B cell (primary cell): ENCODE measurements at regions not wholly inside any gene's neighbourhood (a gene's known extent, or its start where the extent isn't known, plus 50 kb on each side); places are given as distances from the start of the nearest gene placed in this dataset.

ENCODE experiments used
- ATAC-seq: fragments of 200-7000 bp; cut with Tn5 transposase; one replicate; pipeline ENCODE4 v1.10.0; 2021; ENCODE audit warnings: low read depth, mild to moderate bottlenecking, moderate number of reproducible peaks, moderate library complexity
- CTCF ChIA-PET: fragments of 350-600 bp; sonication (Branson Sonifier 250); formaldehyde crosslinking; loops from one replicate; lab custom pipeline; 2021; ENCODE audit warnings: antibody characterized with exemption, inconsistent platforms; lab: Charles Lee
- POLR2A ChIA-PET: fragments of 350-600 bp; sonication (Branson Sonifier 250); formaldehyde crosslinking; loops from one replicate; lab custom pipeline; 2021; ENCODE audit warnings: antibody characterized with exemption; lab: Charles Lee
- DNase-seq: peaks from one replicate; pipeline ENCODE4 v3.0.0; 2013
- H2AFZ ChIP-seq: 2 replicates; pipeline ENCODE4 v1.6.1; 2012; ENCODE audit warnings: mild to moderate bottlenecking, low read depth, low read length; ENCODE audit not compliant: insufficient read depth, poor library complexity, severe bottlenecking
- H3K27ac ChIP-seq, 2 donors: 1 replicate in 1 of 2; 2 replicates in 1 of 2; pipeline ENCODE4 v1.5.1; 2012 to 2013; ENCODE audit warnings: low read length in 2 of 2, mild to moderate bottlenecking in 2 of 2, moderate library complexity in 1 of 2
- H3K27me3 ChIP-seq, 4 experiments: fragments of 200-600 bp in 1 of 4; sonication (generic) in 1 of 4; replicated peaks in 1 of 4; 1 replicate in 2 of 4; 2 replicates in 2 of 4; pipeline versions ENCODE4 v1.6.1 to v1.7.0; 2013 to 2016; ENCODE audit warnings: low read length in 3 of 4, mild to moderate bottlenecking in 2 of 4, mixed read lengths in 1 of 4, moderate library complexity in 1 of 4; ENCODE audit not compliant: insufficient read depth in 4 of 4, control insufficient read depth in 3 of 4; ENCODE audit errors: control extremely low read depth in 1 of 4
- H3K36me3 ChIP-seq, 2 experiments: replicated peaks in 1 of 2; 1 replicate in 1 of 2; 2 replicates in 1 of 2; pipeline versions ENCODE4 v1.6.1 to v1.7.1; 2013; ENCODE audit warnings: low read length in 1 of 2; ENCODE audit not compliant: insufficient read depth in 2 of 2, control insufficient read depth in 1 of 2; ENCODE audit errors: control extremely low read depth in 1 of 2, extremely low read depth in 1 of 2
- H3K4me1 ChIP-seq, 2 donors: fragments of 200-600 bp in 1 of 2; sonication (generic) in 1 of 2; 1 replicate in 1 of 2; 2 replicates in 1 of 2; pipeline versions ENCODE4 v1.5.1 to v1.6.1; 2013 to 2017; ENCODE audit warnings: low read length in 2 of 2; ENCODE audit not compliant: control insufficient read depth in 2 of 2, insufficient read depth in 2 of 2
- H3K4me2 ChIP-seq: replicated peaks from 2 replicates; pipeline ENCODE3; 2012; ENCODE audit warnings: mild to moderate bottlenecking, low read depth, low read length; ENCODE audit not compliant: poor library complexity, severe bottlenecking
- H3K4me3 ChIP-seq, 5 experiments: fragments of 200-600 bp in 1 of 5; sonication (generic) in 1 of 5; 1 replicate in 3 of 5; 2 replicates in 2 of 5; pipeline versions ENCODE4 v1.5.1 to v1.7.0; 2011 to 2016; ENCODE audit warnings: low read length in 4 of 5, mild to moderate bottlenecking in 4 of 5, low read depth in 2 of 5, control low read depth in 1 of 5, moderate library complexity in 1 of 5; ENCODE audit not compliant: insufficient read depth in 1 of 5; ENCODE audit errors: control extremely low read depth in 1 of 5, extremely low read depth in 1 of 5
- H3K79me2 ChIP-seq: fragments of 200-600 bp; sonication (generic); one replicate; pipeline ENCODE4 v1.6.0; 2016; ENCODE audit warnings: low read length; ENCODE audit not compliant: control insufficient read depth, insufficient read depth
- H3K9ac ChIP-seq: fragments of 200-600 bp; sonication (generic); 2 replicates; pipeline ENCODE4 v1.6.1; 2017; ENCODE audit warnings: mild to moderate bottlenecking, low read length, moderate library complexity
- H3K9me3 ChIP-seq, 3 donors: one replicate each; pipeline versions ENCODE4 v1.6.1 to v1.7.1; 2013; ENCODE audit warnings: low read length in 2 of 3; ENCODE audit not compliant: control insufficient read depth in 2 of 3, insufficient read depth in 1 of 3; ENCODE audit errors: control extremely low read depth in 1 of 3
- H4K20me1 ChIP-seq: 2 replicates; pipeline ENCODE4 v1.6.0; 2012; ENCODE audit warnings: mild to moderate bottlenecking, low read length; ENCODE audit not compliant: insufficient read depth, control insufficient read depth, poor library complexity, severe bottlenecking
- H3K27ac Mint-ChIP-seq: one replicate; pipeline ENCODE4 v1.8.0; 2021; ENCODE audit warnings: mixed read lengths
- H3K27me3 Mint-ChIP-seq: one replicate; pipeline ENCODE4 v1.8.0; 2021; ENCODE audit warnings: mixed read lengths
- H3K4me1 Mint-ChIP-seq: one replicate; pipeline ENCODE4 v1.8.0; 2021; ENCODE audit warnings: mixed read lengths
- H3K4me3 Mint-ChIP-seq: one replicate; pipeline ENCODE4 v1.8.0; 2021; ENCODE audit warnings: mixed read lengths
- H3K9me3 Mint-ChIP-seq: one replicate; pipeline ENCODE4 v1.8.0; 2022; ENCODE audit warnings: mixed read lengths; ENCODE audit not compliant: insufficient read depth
- EZH2 ChIP-seq: IDR thresholded peaks from 2 replicates; pipeline ENCODE4 v1.6.1; 2012; ENCODE audit warnings: borderline replicate concordance, low read depth, mild to moderate bottlenecking, moderate library complexity, low read length; ENCODE audit not compliant: insufficient read depth, poor library complexity, severe bottlenecking
- WGBS: methylation state at CpG from one replicate; pipeline ENCODE4 v1.1.5; 2013; ENCODE audit warnings: missing lambda C conversion rate; ENCODE audit not compliant: insufficient coverage; 5-methylcytosine and 5-hydroxymethylcytosine counted together
- intact Hi-C: fragments of 100-400 bp; cut with micrococcal nuclease; formaldehyde crosslinking; loops from one replicate; pipeline ENCODE4 v1.10.0; 2022
- TF ChIP-seq, protein P1 (sequence below): fragments of 200-600 bp; IDR thresholded peaks from one replicate; pipeline ENCODE4 v1.8.0; 2022; ENCODE audit warnings: antibody characterized with exemption, mild to moderate bottlenecking

DNA sequence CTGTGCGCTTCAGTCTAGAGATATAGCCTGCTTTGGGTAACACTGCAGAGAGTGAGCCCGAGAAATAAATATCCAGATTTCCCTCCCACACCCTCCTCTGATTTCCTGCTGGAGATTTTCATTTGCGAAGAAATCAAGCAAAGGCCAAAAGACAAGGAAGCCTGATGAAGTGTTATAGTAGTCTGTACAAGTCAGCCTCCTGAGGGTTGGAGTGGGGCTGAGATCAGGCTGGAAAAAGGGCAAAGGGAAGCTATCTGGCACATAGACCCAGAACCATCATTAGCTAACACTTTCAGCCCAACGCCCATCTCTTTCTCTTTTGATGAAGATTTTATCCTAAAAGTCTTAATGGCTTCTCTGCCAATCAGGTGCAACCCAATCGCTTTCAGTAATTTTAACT lies 154.6 kb upstream of the SLC44A1 start:
- intact Hi-C loops = no loop called here
- peaks cover 0 to 3% (median 0%) of the 10 kb centered on the region in 4 experiments for H3K27me3 ChIP-seq
- no peak overlapping the region for H3K4me3 ChIP-seq
- H3K4me1 ChIP-seq = no peaks in the 10 kb centered on the region
- WGBS = 94% methylated on average over 3 of the region's 5 CpGs
- H3K27ac ChIP-seq = no peak overlapping the region
- Mint-ChIP-seq H3K9me3 (no peaks in the 10 kb centered on the region), H3K4me1 (peaks cover 1% of the 10 kb centered on the region), H3K27me3 (no peaks in the 10 kb centered on the region), H3K27ac (no peak overlapping the region), H3K4me3 (no peak overlapping the region)
- no peak overlapping the region for H3K9ac ChIP-seq
- no peak for TF ChIP-seq EZH2
- TF ChIP-seq, protein P1, sequence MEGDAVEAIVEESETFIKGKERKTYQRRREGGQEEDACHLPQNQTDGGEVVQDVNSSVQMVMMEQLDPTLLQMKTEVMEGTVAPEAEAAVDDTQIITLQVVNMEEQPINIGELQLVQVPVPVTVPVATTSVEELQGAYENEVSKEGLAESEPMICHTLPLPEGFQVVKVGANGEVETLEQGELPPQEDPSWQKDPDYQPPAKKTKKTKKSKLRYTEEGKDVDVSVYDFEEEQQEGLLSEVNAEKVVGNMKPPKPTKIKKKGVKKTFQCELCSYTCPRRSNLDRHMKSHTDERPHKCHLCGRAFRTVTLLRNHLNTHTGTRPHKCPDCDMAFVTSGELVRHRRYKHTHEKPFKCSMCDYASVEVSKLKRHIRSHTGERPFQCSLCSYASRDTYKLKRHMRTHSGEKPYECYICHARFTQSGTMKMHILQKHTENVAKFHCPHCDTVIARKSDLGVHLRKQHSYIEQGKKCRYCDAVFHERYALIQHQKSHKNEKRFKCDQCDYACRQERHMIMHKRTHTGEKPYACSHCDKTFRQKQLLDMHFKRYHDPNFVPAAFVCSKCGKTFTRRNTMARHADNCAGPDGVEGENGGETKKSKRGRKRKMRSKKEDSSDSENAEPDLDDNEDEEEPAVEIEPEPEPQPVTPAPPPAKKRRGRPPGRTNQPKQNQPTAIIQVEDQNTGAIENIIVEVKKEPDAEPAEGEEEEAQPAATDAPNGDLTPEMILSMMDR = no peak
- no peak overlapping the region for H2AFZ ChIP-seq
- DNase-seq (no peak), ATAC-seq (no peak)
- no peak overlapping the region for H3K4me2 ChIP-seq
- H3K79me2 ChIP-seq = no peaks in the 10 kb centered on the region
- H3K9me3 ChIP-seq = no peaks in the 10 kb centered on the region
- no peaks in the 10 kb centered on the region for H3K36me3 ChIP-seq
- ChIA-PET CTCF (no interaction called here), POLR2A (no interaction called here)
- H4K20me1 ChIP-seq = no peaks in the 10 kb centered on the region

DNA sequence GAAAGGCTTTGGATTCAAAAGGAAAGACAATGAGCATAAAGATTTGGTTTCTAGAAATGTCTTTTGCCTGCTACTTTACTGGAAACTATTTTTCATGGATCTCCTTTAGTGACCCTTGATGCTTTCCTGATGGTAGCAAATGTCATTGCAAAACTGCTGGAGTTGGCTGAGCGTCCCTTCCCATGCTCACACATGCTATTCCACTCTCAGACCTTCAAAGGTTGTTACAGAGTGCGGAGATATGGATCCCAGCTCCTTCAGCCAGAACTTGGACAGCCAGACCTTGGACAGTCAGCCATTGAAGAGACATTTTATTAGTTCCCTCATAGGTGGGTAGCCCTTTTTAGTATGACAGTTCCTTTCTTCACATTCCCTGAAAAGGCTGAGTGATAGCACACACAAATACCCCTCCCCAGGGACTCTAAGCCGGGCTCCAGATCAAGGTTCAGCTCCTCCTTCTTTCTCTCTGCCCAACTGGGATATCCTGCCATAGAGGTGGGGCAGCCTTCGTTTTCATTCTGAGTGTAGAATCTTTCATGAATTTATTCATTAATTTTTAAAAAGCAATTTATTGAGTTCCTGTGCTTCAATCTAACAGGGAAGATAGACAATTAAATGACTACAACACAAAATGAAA lies 153.3 kb upstream of the SLC44A1 start:
- Mint-ChIP-seq H3K4me3 (no peak overlapping the region), H3K27me3 (no peaks in the 10 kb centered on the region), H3K27ac (no peak overlapping the region), H3K4me1 (peaks cover 1% of the 10 kb centered on the region), H3K9me3 (no peaks in the 10 kb centered on the region)
- CTCF ChIA-PET = no interaction called here
- WGBS = 57% methylated on average over 1 of the region's 4 CpGs
- Histone ChIP-seq H3K9ac (no peak overlapping the region), H4K20me1 (no peaks in the 10 kb centered on the region), H3K4me1 (no peaks in the 10 kb centered on the region), H3K36me3 (no peaks in the 10 kb centered on the region), H3K9me3 (no peaks in the 10 kb centered on the region), H3K4me3 (no peak overlapping the region), H3K27ac (no peak overlapping the region), H3K79me2 (no peaks in the 10 kb centered on the region), H3K27me3 (peaks cover 0 to 3% (median 0%) of the 10 kb centered on the region in 4 experiments), H2AFZ (no peak overlapping the region), H3K4me2 (no peak overlapping the region)
- ATAC-seq = no peak
- POLR2A ChIA-PET = no interaction called here
- TF ChIP-seq, protein P1 = no peak
- no peak for TF ChIP-seq EZH2
- no peak for DNase-seq
- intact Hi-C loops = no loop called here
